A549 (cell line): ENCODE measurements at regions not wholly inside any gene's neighbourhood (a gene's known extent, or its start where the extent isn't known, plus 50 kb on each side); places are given as distances from the start of the nearest gene placed in this dataset.

Source experiments
- ATAC-seq, 2 experiments: fragments of 200-7000 bp in 1 of 2; fragments of >200 bp in 1 of 2; cut with Nextera tagmentation in 1 of 2; cut with Tn5 transposase in 1 of 2; 3 replicates each; pipeline versions ENCODE4 v1.8.0 to v1.9.1; 2018 to 2020; ENCODE audit warnings: mild to moderate bottlenecking in 1 of 2, moderate library complexity in 1 of 2
- CTCF ChIA-PET: fragments of 300-600 bp; sonication (Branson Sonifier 250); formaldehyde crosslinking; extraction: SDS; loops from one replicate; lab custom pipeline; 2021; ENCODE audit warnings: antibody characterized with exemption, inconsistent platforms; lab: Yijun Ruan, JAX
- POLR2A ChIA-PET: fragments of 350-600 bp; formaldehyde crosslinking; extraction: SDS; loops from one replicate; lab custom pipeline; 2021; ENCODE audit warnings: antibody characterized with exemption, inconsistent platforms; lab: Yijun Ruan, JAX
- DNase-seq, 2 experiments: peaks; one replicate each; pipeline versions ENCODE4 v3.0.0 to v3.0.0-alpha.2; 2011 to 2016; ENCODE audit warnings: low read depth in 1 of 2, low spot score in 1 of 2
- FAIRE-seq: peaks from 2 replicates; lab custom pipeline; 2011; peaks lifted over from hg19 to GRCh38; lab: Jason Lieb, UNC
- H3K27ac ChIP-seq, 2 experiments: fragments of >200 bp; sonication (Bioruptor Twin); formaldehyde crosslinking; 3 replicates each; pipeline ENCODE4 v1.5.1; 2016 to 2017
- H3K4me1 ChIP-seq: fragments of >200 bp; sonication (Bioruptor Twin); formaldehyde crosslinking; 3 replicates; pipeline ENCODE4 v1.6.1; 2016
- H3K4me2 ChIP-seq: fragments of >200 bp; sonication (Bioruptor Twin); formaldehyde crosslinking; 3 replicates; pipeline ENCODE4 v1.6.1; 2016
- H3K4me3 ChIP-seq: fragments of >200 bp; sonication (Bioruptor Twin); formaldehyde crosslinking; 3 replicates; pipeline ENCODE4 v1.5.1; 2016
- H3K9me3 ChIP-seq: fragments of >200 bp; sonication (Bioruptor Twin); formaldehyde crosslinking; 3 replicates; pipeline ENCODE4 v1.6.1; 2016
- ATOH8 ChIP-seq: fragments of 250-450 bp; sonication (Bioruptor Pico); IDR thresholded peaks from 2 replicates; pipeline ENCODE4 v1.5.0; 2020; ENCODE audit warnings: low read depth, mild to moderate bottlenecking, moderate library complexity
- BHLHE40 ChIP-seq: IDR thresholded peaks from 2 replicates; pipeline ENCODE4 v1.6.1; 2012; ENCODE audit warnings: low read depth, low read length, inconsistent platforms
- CEBPB ChIP-seq, 2 experiments: fragments of >200 bp in 1 of 2; sonication (Bioruptor Twin) in 1 of 2; formaldehyde crosslinking in 1 of 2; IDR thresholded peaks; 2 replicates each; pipeline ENCODE4 v1.6.1; 2012 to 2016
- CHD2 ChIP-seq: fragments of 150-350 bp; IDR thresholded peaks from 2 replicates; pipeline ENCODE4 v1.6.1; 2014; ENCODE audit warnings: low read length; ENCODE audit not compliant: partially characterized antibody
- CHD4 ChIP-seq: fragments of 200-600 bp; sonication (generic); IDR thresholded peaks from 2 replicates; pipeline ENCODE4 v1.6.1; 2016; ENCODE audit warnings: antibody characterized with exemption, mild to moderate bottlenecking, borderline replicate concordance
- EHMT2 ChIP-seq: fragments of 200-600 bp; sonication (generic); IDR thresholded peaks from 2 replicates; pipeline ENCODE4 v1.6.1; 2016; ENCODE audit warnings: antibody characterized with exemption, low read depth, mild to moderate bottlenecking, moderate library complexity
- EP300 ChIP-seq, 2 experiments: fragments of >200 bp; sonication (Bioruptor Twin); formaldehyde crosslinking; IDR thresholded peaks; 2 replicates in 1 of 2; 3 replicates in 1 of 2; pipeline ENCODE4 v1.6.1; 2016 to 2017
- FOXS1 ChIP-seq: fragments of 250-450 bp; sonication (Bioruptor Pico); IDR thresholded peaks from 2 replicates; pipeline ENCODE4 v1.5.0; 2020; ENCODE audit warnings: mild to moderate bottlenecking, moderate library complexity
- HDAC2 ChIP-seq: fragments of 200-600 bp; sonication (generic); IDR thresholded peaks from 2 replicates; pipeline ENCODE4 v1.6.1; 2016
- KDM1A ChIP-seq: fragments of 200-600 bp; sonication (generic); IDR thresholded peaks from 2 replicates; pipeline ENCODE4 v1.6.1; 2016; ENCODE audit warnings: low read depth, mild to moderate bottlenecking
- MAFK ChIP-seq: fragments of 450-650 bp; IDR thresholded peaks from 2 replicates; pipeline ENCODE4 v1.6.1; 2014; ENCODE audit not compliant: partially characterized antibody
- MAX ChIP-seq: IDR thresholded peaks from 2 replicates; pipeline ENCODE4 v1.6.1; 2012
- MAZ ChIP-seq: fragments of 150-350 bp; IDR thresholded peaks from 2 replicates; pipeline ENCODE4 v1.6.1; 2014; ENCODE audit warnings: antibody characterized with exemption, low read depth, low read length, borderline replicate concordance
- PHF8 ChIP-seq: fragments of 200-600 bp; sonication (generic); IDR thresholded peaks from 2 replicates; pipeline ENCODE4 v1.6.1; 2016; ENCODE audit warnings: low read depth, mild to moderate bottlenecking, antibody characterized with exemption, moderate library complexity, borderline replicate concordance
- POLR2AphosphoS2 ChIP-seq: conservative IDR thresholded peaks from 2 replicates; pipeline ENCODE4 v1.6.1; 2012; ENCODE audit warnings: low read length, improper control_type of control experiment, inconsistent platforms
- RAD21 ChIP-seq, 2 experiments: fragments of >200 bp in 1 of 2; sonication (Bioruptor Twin) in 1 of 2; formaldehyde crosslinking in 1 of 2; IDR thresholded peaks in 1 of 2; conservative IDR thresholded peaks in 1 of 2; 2 replicates in 1 of 2; 3 replicates in 1 of 2; pipeline ENCODE4 v1.6.1; 2012 to 2018; ENCODE audit warnings: inconsistent platforms in 1 of 2
- RCOR1 ChIP-seq: fragments of 150-350 bp; IDR thresholded peaks from 2 replicates; pipeline ENCODE4 v1.6.1; 2014; ENCODE audit warnings: antibody characterized with exemption, low read length, low read depth
- TP53 ChIP-seq: fragments of 250-450 bp; sonication (Bioruptor Pico); IDR thresholded peaks from 2 replicates; pipeline ENCODE4 v1.5.0; 2021; ENCODE audit warnings: mild to moderate bottlenecking, moderate library complexity
- ZFP36 ChIP-seq: fragments of 450-650 bp; IDR thresholded peaks from 2 replicates; pipeline ENCODE4 v1.6.1; 2014; ENCODE audit warnings: borderline replicate concordance; ENCODE audit not compliant: partially characterized antibody
- ZNF302 ChIP-seq: fragments of 250-450 bp; sonication (Bioruptor Pico); IDR thresholded peaks from 2 replicates; pipeline ENCODE4 v1.9.0; 2021; ENCODE audit warnings: inconsistent platforms, mild to moderate bottlenecking, moderate library complexity
- WGBS: methylation state at CpG from one replicate; pipeline ENCODE4 v1.1.6; 2017; ENCODE audit errors: missing lambda C conversion rate; 5-methylcytosine and 5-hydroxymethylcytosine counted together
- TF ChIP-seq, protein P1 (sequence below): fragments of >200 bp; sonication (Bioruptor Twin); formaldehyde crosslinking; IDR thresholded peaks from 3 replicates; pipeline ENCODE4 v1.6.1; 2016
- TF ChIP-seq, protein P2 (sequence below): fragments of >200 bp; sonication (Bioruptor Twin); formaldehyde crosslinking; IDR thresholded peaks from 2 replicates; pipeline ENCODE4 v1.6.1; 2016
- TF ChIP-seq, protein P3 (sequence below): fragments of 450-650 bp; IDR thresholded peaks from 2 replicates; pipeline ENCODE4 v1.6.1; 2014; ENCODE audit warnings: antibody characterized with exemption
- TF ChIP-seq, protein P4 (sequence below): fragments of 200-600 bp; sonication (generic); IDR thresholded peaks from 2 replicates; pipeline ENCODE4 v1.6.1; 2016; ENCODE audit warnings: antibody characterized with exemption, mild to moderate bottlenecking, moderate library complexity

- 20% methylated on average over 1 of the region's 1 CpG for WGBS
- POLR2A ChIA-PET, result no interaction called here
- no peak for DNase-seq
Observed at GRCh38 chr4:57973819-57974218, 863.6 kb upstream of the IGFBP7 start.

GRCh38 chr4:57971261-57971660 is 861.1 kb upstream of the IGFBP7 start:
- ChIA-PET POLR2A (no interaction called here), CTCF (no interaction called here)
- H3K9me3 ChIP-seq, result no peaks in the 10 kb centered on the region
- DNase-seq (no peak), ATAC-seq (no peak), FAIRE-seq (no peak)
- TF ChIP-seq MAZ (no peak), HDAC2 (no peak), CEBPB (IDR thresholded peaks at IDR 0.05) (no peak), RAD21 (conservative IDR thresholded peaks at IDR 0.05 in 1 of 2, IDR thresholded peaks at IDR 0.05 in 1 of 2) (no peak), EP300 (IDR thresholded peaks at IDR 0.05) (no peak), CHD2 (no peak)
- H3K4me3 ChIP-seq, result no peak overlapping the region
- H3K4me2 ChIP-seq, result no peak overlapping the region
- H3K27ac ChIP-seq, result no peak overlapping the region
- H3K4me1 ChIP-seq, result no peaks in the 10 kb centered on the region

More at GRCh38 chr4:57973819-57974218, 863.6 kb upstream of the IGFBP7 start:
- no peaks in the 10 kb centered on the region for H3K9me3 ChIP-seq
- TF ChIP-seq TP53 (CRISPR knock-in tag) (no peak), CHD4 (no peak), KDM1A (no peak), MAZ (no peak), BHLHE40 (no peak), PHF8 (no peak), MAFK (no peak), ZFP36 (no peak)
- TF ChIP-seq, protein P1, sequence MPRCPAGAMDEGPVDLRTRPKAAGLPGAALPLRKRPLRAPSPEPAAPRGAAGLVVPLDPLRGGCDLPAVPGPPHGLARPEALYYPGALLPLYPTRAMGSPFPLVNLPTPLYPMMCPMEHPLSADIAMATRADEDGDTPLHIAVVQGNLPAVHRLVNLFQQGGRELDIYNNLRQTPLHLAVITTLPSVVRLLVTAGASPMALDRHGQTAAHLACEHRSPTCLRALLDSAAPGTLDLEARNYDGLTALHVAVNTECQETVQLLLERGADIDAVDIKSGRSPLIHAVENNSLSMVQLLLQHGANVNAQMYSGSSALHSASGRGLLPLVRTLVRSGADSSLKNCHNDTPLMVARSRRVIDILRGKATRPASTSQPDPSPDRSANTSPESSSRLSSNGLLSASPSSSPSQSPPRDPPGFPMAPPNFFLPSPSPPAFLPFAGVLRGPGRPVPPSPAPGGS, result no peak
- TF ChIP-seq, protein P2, sequence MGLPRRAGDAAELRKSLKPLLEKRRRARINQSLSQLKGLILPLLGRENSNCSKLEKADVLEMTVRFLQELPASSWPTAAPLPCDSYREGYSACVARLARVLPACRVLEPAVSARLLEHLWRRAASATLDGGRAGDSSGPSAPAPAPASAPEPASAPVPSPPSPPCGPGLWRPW, result no peak
- TF ChIP-seq, protein P3, sequence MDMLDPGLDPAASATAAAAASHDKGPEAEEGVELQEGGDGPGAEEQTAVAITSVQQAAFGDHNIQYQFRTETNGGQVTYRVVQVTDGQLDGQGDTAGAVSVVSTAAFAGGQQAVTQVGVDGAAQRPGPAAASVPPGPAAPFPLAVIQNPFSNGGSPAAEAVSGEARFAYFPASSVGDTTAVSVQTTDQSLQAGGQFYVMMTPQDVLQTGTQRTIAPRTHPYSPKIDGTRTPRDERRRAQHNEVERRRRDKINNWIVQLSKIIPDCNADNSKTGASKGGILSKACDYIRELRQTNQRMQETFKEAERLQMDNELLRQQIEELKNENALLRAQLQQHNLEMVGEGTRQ, result no peak
- no peak for ATAC-seq
- no peaks in the 10 kb centered on the region for H3K4me1 ChIP-seq
- H3K4me2 ChIP-seq, result no peak overlapping the region
- no peak overlapping the region for H3K4me3 ChIP-seq
- no peak overlapping the region for H3K27ac ChIP-seq
- CTCF ChIA-PET, result no interaction called here
- no peak for FAIRE-seq

DNA sequence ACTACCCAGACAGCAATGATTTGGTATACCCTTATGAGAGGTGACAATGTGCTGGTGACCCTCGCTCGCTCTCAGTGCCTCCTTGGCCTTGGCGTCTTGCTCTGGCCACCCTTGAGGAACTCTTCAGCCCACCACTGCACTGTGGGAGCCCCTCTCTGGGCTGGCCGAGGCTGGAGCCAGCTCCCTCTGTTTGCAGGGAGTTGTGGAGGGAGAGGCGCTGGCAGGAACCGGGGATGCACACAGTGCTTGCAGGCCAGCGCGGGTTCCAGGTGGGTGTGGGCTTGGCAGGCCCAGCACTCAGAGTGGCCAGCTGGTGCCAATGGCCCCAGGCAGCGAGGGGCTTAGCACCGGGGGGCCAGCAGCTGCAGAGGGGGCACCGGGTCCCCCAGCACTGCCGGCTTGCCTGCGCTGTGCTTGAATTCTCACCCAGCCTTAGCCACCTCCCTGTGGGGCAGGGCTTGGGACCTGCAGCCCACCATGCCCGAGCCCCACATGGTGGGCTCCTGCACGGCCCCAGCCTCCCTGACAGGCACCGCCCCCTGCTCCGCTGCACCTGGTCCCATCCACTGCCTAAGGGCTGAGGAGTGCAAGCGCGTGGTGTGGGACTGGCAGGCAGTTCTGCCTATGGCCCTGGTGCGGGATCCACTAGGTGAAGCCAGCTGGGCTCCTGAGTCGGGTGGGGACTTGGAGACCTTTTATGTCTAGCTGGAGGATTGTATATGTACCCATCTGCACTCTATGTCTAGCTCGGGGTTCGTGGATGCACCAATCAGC is 857.0 kb upstream of the IGFBP7 start:
- CTCF ChIA-PET, result no interaction called here
- H3K4me1 ChIP-seq, result no peaks in the 10 kb centered on the region
- no peak overlapping the region for H3K27ac ChIP-seq
- H3K9me3 ChIP-seq, result no peaks in the 10 kb centered on the region
- no peak overlapping the region for H3K4me3 ChIP-seq
- DNase-seq (no peak), ATAC-seq (no peak)
- TF ChIP-seq MAX, result no peak
- TF ChIP-seq MAFK, result no peak
- no peak for TF ChIP-seq CEBPB (IDR thresholded peaks at IDR 0.05)
- TF ChIP-seq FOXS1 (CRISPR knock-in tag), result no peak
- TF ChIP-seq, protein P4, sequence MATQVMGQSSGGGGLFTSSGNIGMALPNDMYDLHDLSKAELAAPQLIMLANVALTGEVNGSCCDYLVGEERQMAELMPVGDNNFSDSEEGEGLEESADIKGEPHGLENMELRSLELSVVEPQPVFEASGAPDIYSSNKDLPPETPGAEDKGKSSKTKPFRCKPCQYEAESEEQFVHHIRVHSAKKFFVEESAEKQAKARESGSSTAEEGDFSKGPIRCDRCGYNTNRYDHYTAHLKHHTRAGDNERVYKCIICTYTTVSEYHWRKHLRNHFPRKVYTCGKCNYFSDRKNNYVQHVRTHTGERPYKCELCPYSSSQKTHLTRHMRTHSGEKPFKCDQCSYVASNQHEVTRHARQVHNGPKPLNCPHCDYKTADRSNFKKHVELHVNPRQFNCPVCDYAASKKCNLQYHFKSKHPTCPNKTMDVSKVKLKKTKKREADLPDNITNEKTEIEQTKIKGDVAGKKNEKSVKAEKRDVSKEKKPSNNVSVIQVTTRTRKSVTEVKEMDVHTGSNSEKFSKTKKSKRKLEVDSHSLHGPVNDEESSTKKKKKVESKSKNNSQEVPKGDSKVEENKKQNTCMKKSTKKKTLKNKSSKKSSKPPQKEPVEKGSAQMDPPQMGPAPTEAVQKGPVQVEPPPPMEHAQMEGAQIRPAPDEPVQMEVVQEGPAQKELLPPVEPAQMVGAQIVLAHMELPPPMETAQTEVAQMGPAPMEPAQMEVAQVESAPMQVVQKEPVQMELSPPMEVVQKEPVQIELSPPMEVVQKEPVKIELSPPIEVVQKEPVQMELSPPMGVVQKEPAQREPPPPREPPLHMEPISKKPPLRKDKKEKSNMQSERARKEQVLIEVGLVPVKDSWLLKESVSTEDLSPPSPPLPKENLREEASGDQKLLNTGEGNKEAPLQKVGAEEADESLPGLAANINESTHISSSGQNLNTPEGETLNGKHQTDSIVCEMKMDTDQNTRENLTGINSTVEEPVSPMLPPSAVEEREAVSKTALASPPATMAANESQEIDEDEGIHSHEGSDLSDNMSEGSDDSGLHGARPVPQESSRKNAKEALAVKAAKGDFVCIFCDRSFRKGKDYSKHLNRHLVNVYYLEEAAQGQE, result no peak
- TF ChIP-seq TP53 (CRISPR knock-in tag), result no peak
- TF ChIP-seq EHMT2, result no peak
- no peak for TF ChIP-seq POLR2AphosphoS2
- TF ChIP-seq, protein P3, result no peak
- TF ChIP-seq RCOR1, result no peak
- no peak for TF ChIP-seq ATOH8 (CRISPR knock-in tag)
- TF ChIP-seq ZNF302 (CRISPR knock-in tag), result no peak
- TF ChIP-seq, all 56 proteins: peak for 0
- FAIRE-seq, result no peak
- no peak overlapping the region for H3K4me2 ChIP-seq
- POLR2A ChIA-PET, result no interaction called here
- WGBS, result 42% methylated on average over 6 of the region's 23 CpGs
